A549 (cell line): ENCODE measurements at regions not wholly inside any gene's neighbourhood (a gene's known extent, or its start where the extent isn't known, plus 50 kb on each side); places are given as distances from the start of the nearest gene placed in this dataset.

ENCODE experiments used
- ATAC-seq, 2 experiments: fragments of 200-7000 bp in 1 of 2; fragments of >200 bp in 1 of 2; cut with Nextera tagmentation in 1 of 2; cut with Tn5 transposase in 1 of 2; 3 replicates each; pipeline versions ENCODE4 v1.8.0 to v1.9.1; 2018 to 2020; ENCODE audit warnings: mild to moderate bottlenecking in 1 of 2, moderate library complexity in 1 of 2
- CTCF ChIA-PET: fragments of 300-600 bp; sonication (Branson Sonifier 250); formaldehyde crosslinking; extraction: SDS; loops from one replicate; lab custom pipeline; 2021; ENCODE audit warnings: antibody characterized with exemption, inconsistent platforms; lab: Yijun Ruan, JAX
- POLR2A ChIA-PET: fragments of 350-600 bp; formaldehyde crosslinking; extraction: SDS; loops from one replicate; lab custom pipeline; 2021; ENCODE audit warnings: antibody characterized with exemption, inconsistent platforms; lab: Yijun Ruan, JAX
- DNase-seq, 2 experiments: peaks; one replicate each; pipeline versions ENCODE4 v3.0.0 to v3.0.0-alpha.2; 2011 to 2016; ENCODE audit warnings: low read depth in 1 of 2, low spot score in 1 of 2
- FAIRE-seq: peaks from 2 replicates; lab custom pipeline; 2011; peaks lifted over from hg19 to GRCh38; lab: Jason Lieb, UNC
- H3K27ac ChIP-seq, 2 experiments: fragments of >200 bp; sonication (Bioruptor Twin); formaldehyde crosslinking; 3 replicates each; pipeline ENCODE4 v1.5.1; 2016 to 2017
- H3K4me1 ChIP-seq: fragments of >200 bp; sonication (Bioruptor Twin); formaldehyde crosslinking; 3 replicates; pipeline ENCODE4 v1.6.1; 2016
- H3K4me2 ChIP-seq: fragments of >200 bp; sonication (Bioruptor Twin); formaldehyde crosslinking; 3 replicates; pipeline ENCODE4 v1.6.1; 2016
- H3K4me3 ChIP-seq: fragments of >200 bp; sonication (Bioruptor Twin); formaldehyde crosslinking; 3 replicates; pipeline ENCODE4 v1.5.1; 2016
- H3K9me3 ChIP-seq: fragments of >200 bp; sonication (Bioruptor Twin); formaldehyde crosslinking; 3 replicates; pipeline ENCODE4 v1.6.1; 2016
- BHLHE40 ChIP-seq: IDR thresholded peaks from 2 replicates; pipeline ENCODE4 v1.6.1; 2012; ENCODE audit warnings: low read depth, low read length, inconsistent platforms
- CBX2 ChIP-seq: fragments of 200-600 bp; sonication (generic); IDR thresholded peaks from 2 replicates; pipeline ENCODE4 v1.6.1; 2016; ENCODE audit warnings: low read depth, mild to moderate bottlenecking, borderline replicate concordance
- CBX8 ChIP-seq: fragments of 200-600 bp; sonication (generic); IDR thresholded peaks from 2 replicates; pipeline ENCODE4 v1.6.1; 2016
- CEBPB ChIP-seq, 2 experiments: fragments of >200 bp in 1 of 2; sonication (Bioruptor Twin) in 1 of 2; formaldehyde crosslinking in 1 of 2; IDR thresholded peaks; 2 replicates each; pipeline ENCODE4 v1.6.1; 2012 to 2016
- CHD4 ChIP-seq: fragments of 200-600 bp; sonication (generic); IDR thresholded peaks from 2 replicates; pipeline ENCODE4 v1.6.1; 2016; ENCODE audit warnings: antibody characterized with exemption, mild to moderate bottlenecking, borderline replicate concordance
- EHF ChIP-seq: fragments of 250-450 bp; sonication (Bioruptor Pico); IDR thresholded peaks from 2 replicates; pipeline ENCODE4 v1.5.0; 2020; ENCODE audit warnings: mild to moderate bottlenecking
- HDAC2 ChIP-seq: fragments of 200-600 bp; sonication (generic); IDR thresholded peaks from 2 replicates; pipeline ENCODE4 v1.6.1; 2016
- HEYL ChIP-seq: fragments of 250-450 bp; sonication (Bioruptor Pico); IDR thresholded peaks from 2 replicates; pipeline ENCODE4 v1.8.0; 2021; ENCODE audit warnings: mild to moderate bottlenecking, moderate library complexity
- HOXB13 ChIP-seq: fragments of 250-450 bp; sonication (Bioruptor Pico); IDR thresholded peaks from 2 replicates; pipeline ENCODE4 v1.5.0; 2020; ENCODE audit warnings: low read depth, mild to moderate bottlenecking, moderate library complexity
- JUNB ChIP-seq: fragments of >200 bp; sonication (Bioruptor Twin); formaldehyde crosslinking; IDR thresholded peaks from 2 replicates; pipeline ENCODE4 v1.6.1; 2016
- KDM1A ChIP-seq: fragments of 200-600 bp; sonication (generic); IDR thresholded peaks from 2 replicates; pipeline ENCODE4 v1.6.1; 2016; ENCODE audit warnings: low read depth, mild to moderate bottlenecking
- MAFK ChIP-seq: fragments of 450-650 bp; IDR thresholded peaks from 2 replicates; pipeline ENCODE4 v1.6.1; 2014; ENCODE audit not compliant: partially characterized antibody
- MAZ ChIP-seq: fragments of 150-350 bp; IDR thresholded peaks from 2 replicates; pipeline ENCODE4 v1.6.1; 2014; ENCODE audit warnings: antibody characterized with exemption, low read depth, low read length, borderline replicate concordance
- NPAS2 ChIP-seq: fragments of 250-450 bp; sonication (Bioruptor Pico); IDR thresholded peaks from 2 replicates; pipeline ENCODE4 v1.8.0; 2022; ENCODE audit warnings: mild to moderate bottlenecking, moderate library complexity, borderline replicate concordance
- NR3C1 ChIP-seq: fragments of >200 bp; sonication (Bioruptor Twin); formaldehyde crosslinking; IDR thresholded peaks from 3 replicates; pipeline ENCODE4 v1.6.1; 2017
- POLR2AphosphoS2 ChIP-seq: conservative IDR thresholded peaks from 2 replicates; pipeline ENCODE4 v1.6.1; 2012; ENCODE audit warnings: low read length, improper control_type of control experiment, inconsistent platforms
- RCOR1 ChIP-seq: fragments of 150-350 bp; IDR thresholded peaks from 2 replicates; pipeline ENCODE4 v1.6.1; 2014; ENCODE audit warnings: antibody characterized with exemption, low read length, low read depth
- RFX5 ChIP-seq: fragments of 450-650 bp; IDR thresholded peaks from 2 replicates; pipeline ENCODE4 v1.7.1; 2014; ENCODE audit warnings: antibody characterized with exemption, mild to moderate bottlenecking, moderate library complexity
- RNF2 ChIP-seq: fragments of 200-600 bp; sonication (generic); IDR thresholded peaks from 2 replicates; pipeline ENCODE4 v1.6.1; 2016; ENCODE audit warnings: low read depth, mild to moderate bottlenecking, antibody characterized with exemption, moderate library complexity, borderline replicate concordance
- SMC3 ChIP-seq: fragments of >200 bp; sonication (Bioruptor Twin); formaldehyde crosslinking; IDR thresholded peaks from 3 replicates; pipeline ENCODE4 v1.6.1; 2018; ENCODE audit warnings: inconsistent platforms
- TP53 ChIP-seq: fragments of 250-450 bp; sonication (Bioruptor Pico); IDR thresholded peaks from 2 replicates; pipeline ENCODE4 v1.5.0; 2021; ENCODE audit warnings: mild to moderate bottlenecking, moderate library complexity
- ZC3H11A ChIP-seq: fragments of 450-650 bp; IDR thresholded peaks from 2 replicates; pipeline ENCODE4 v1.6.1; 2014; ENCODE audit warnings: antibody characterized with exemption, mild to moderate bottlenecking
- ZNF302 ChIP-seq: fragments of 250-450 bp; sonication (Bioruptor Pico); IDR thresholded peaks from 2 replicates; pipeline ENCODE4 v1.9.0; 2021; ENCODE audit warnings: inconsistent platforms, mild to moderate bottlenecking, moderate library complexity
- ZSCAN20 ChIP-seq: fragments of 250-450 bp; sonication (Bioruptor Pico); IDR thresholded peaks from 2 replicates; pipeline ENCODE4 v1.8.0; 2022; ENCODE audit warnings: mild to moderate bottlenecking, moderate library complexity
- WGBS: methylation state at CpG from one replicate; pipeline ENCODE4 v1.1.6; 2017; ENCODE audit errors: missing lambda C conversion rate; 5-methylcytosine and 5-hydroxymethylcytosine counted together
- TF ChIP-seq, protein P1 (sequence below): IDR thresholded peaks from 2 replicates; pipeline ENCODE4 v1.6.1; 2012; ENCODE audit warnings: low read depth, borderline replicate concordance
- TF ChIP-seq, protein P2 (sequence below): fragments of >200 bp; sonication (Bioruptor Twin); formaldehyde crosslinking; IDR thresholded peaks from 3 replicates; pipeline ENCODE4 v1.5.1; 2016
- TF ChIP-seq, protein P3 (sequence below): fragments of >200 bp; sonication (Bioruptor Twin); formaldehyde crosslinking; IDR thresholded peaks from 3 replicates; pipeline ENCODE4 v1.6.1; 2016
- TF ChIP-seq, protein P4 (sequence below): IDR thresholded peaks from 2 replicates; pipeline ENCODE4 v1.6.1; 2012
- TF ChIP-seq, protein P5 (sequence below): fragments of 250-450 bp; sonication (Bioruptor Pico); IDR thresholded peaks from 2 replicates; pipeline ENCODE4 v1.5.0; 2021; ENCODE audit warnings: mild to moderate bottlenecking, moderate library complexity, borderline replicate concordance
- TF ChIP-seq, protein P6 (sequence below): fragments of 200-600 bp; sonication (generic); IDR thresholded peaks from 2 replicates; pipeline ENCODE4 v1.6.1; 2016; ENCODE audit warnings: antibody characterized with exemption, mild to moderate bottlenecking, moderate library complexity

DNA sequence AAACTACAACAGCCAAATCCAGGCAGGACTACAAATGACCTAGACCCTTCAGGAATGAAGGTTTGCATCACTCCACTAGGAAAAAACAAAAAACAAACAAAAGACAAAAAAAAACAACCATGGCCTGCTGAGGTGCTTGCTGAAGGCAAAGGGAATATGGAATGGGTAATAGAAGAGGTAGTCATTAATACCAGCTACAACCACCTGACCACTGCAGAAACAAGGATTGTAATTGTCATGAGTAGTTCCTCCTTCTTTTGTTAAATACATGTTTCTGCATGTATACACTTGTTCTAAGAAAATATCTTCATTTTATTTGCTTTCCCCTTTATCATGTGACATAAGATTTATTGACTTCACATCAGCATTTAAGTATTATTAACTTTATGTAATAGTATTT is 409.8 kb upstream of the GRID2 start:
- no peak overlapping the region for H3K4me3 ChIP-seq
- H3K27ac ChIP-seq = no peak overlapping the region
- no peaks in the 10 kb centered on the region for H3K9me3 ChIP-seq
- H3K4me1 ChIP-seq = no peaks in the 10 kb centered on the region
- TF ChIP-seq, protein P1, sequence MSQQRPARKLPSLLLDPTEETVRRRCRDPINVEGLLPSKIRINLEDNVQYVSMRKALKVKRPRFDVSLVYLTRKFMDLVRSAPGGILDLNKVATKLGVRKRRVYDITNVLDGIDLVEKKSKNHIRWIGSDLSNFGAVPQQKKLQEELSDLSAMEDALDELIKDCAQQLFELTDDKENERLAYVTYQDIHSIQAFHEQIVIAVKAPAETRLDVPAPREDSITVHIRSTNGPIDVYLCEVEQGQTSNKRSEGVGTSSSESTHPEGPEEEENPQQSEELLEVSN = no peak
- TF ChIP-seq, protein P2, sequence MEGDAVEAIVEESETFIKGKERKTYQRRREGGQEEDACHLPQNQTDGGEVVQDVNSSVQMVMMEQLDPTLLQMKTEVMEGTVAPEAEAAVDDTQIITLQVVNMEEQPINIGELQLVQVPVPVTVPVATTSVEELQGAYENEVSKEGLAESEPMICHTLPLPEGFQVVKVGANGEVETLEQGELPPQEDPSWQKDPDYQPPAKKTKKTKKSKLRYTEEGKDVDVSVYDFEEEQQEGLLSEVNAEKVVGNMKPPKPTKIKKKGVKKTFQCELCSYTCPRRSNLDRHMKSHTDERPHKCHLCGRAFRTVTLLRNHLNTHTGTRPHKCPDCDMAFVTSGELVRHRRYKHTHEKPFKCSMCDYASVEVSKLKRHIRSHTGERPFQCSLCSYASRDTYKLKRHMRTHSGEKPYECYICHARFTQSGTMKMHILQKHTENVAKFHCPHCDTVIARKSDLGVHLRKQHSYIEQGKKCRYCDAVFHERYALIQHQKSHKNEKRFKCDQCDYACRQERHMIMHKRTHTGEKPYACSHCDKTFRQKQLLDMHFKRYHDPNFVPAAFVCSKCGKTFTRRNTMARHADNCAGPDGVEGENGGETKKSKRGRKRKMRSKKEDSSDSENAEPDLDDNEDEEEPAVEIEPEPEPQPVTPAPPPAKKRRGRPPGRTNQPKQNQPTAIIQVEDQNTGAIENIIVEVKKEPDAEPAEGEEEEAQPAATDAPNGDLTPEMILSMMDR = no peak
- TF ChIP-seq, protein P3, sequence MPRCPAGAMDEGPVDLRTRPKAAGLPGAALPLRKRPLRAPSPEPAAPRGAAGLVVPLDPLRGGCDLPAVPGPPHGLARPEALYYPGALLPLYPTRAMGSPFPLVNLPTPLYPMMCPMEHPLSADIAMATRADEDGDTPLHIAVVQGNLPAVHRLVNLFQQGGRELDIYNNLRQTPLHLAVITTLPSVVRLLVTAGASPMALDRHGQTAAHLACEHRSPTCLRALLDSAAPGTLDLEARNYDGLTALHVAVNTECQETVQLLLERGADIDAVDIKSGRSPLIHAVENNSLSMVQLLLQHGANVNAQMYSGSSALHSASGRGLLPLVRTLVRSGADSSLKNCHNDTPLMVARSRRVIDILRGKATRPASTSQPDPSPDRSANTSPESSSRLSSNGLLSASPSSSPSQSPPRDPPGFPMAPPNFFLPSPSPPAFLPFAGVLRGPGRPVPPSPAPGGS = no peak
- TF ChIP-seq RNF2 (no peak), KDM1A (no peak), ZNF302 (no peak), SMC3 (no peak), EHF (CRISPR knock-in tag) (no peak), BHLHE40 (no peak), RCOR1 (no peak), HEYL (CRISPR knock-in tag) (no peak), CBX2 (no peak), MAFK (no peak), ZC3H11A (no peak), RFX5 (no peak), ZSCAN20 (CRISPR knock-in tag) (no peak), CHD4 (no peak), NPAS2 (no peak), CBX8 (no peak)
- TF ChIP-seq, protein P4, sequence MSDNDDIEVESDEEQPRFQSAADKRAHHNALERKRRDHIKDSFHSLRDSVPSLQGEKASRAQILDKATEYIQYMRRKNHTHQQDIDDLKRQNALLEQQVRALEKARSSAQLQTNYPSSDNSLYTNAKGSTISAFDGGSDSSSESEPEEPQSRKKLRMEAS = no peak
- TF ChIP-seq, all 56 proteins: peak for 0
- CTCF ChIA-PET = no interaction called here
- DNase-seq (no peak), ATAC-seq (no peak), FAIRE-seq (no peak)
- no peak overlapping the region for H3K4me2 ChIP-seq
- POLR2A ChIA-PET = no interaction called here

DNA sequence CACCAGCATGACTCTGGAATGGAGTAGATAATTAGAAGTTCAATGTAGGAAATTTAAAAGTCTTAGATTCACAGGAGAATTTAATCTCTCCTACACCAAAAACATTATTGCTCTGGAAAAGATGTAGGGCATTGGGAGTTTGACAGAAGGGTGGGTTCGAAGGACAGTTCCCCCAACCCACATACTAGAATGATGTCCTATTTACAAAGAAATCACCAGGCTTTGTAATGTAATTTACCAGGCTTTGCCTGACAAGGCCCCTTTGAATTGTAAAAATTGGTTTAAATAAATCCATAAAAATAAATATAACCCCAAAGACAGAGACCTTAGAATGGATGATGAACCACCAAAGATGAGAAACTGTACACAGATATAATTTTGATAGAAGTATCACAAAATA is 399.2 kb upstream of the GRID2 start:
- Histone ChIP-seq H3K4me2 (no peak overlapping the region), H3K9me3 (no peaks in the 10 kb centered on the region), H3K27ac (no peak overlapping the region), H3K4me3 (no peak overlapping the region), H3K4me1 (no peaks in the 10 kb centered on the region)
- ChIA-PET CTCF (interaction anchor here (1.1 kb wide), 1 partner anchor 135 kb away, joined by 3 read pairs; no protein-coding TSS in a partner anchor), POLR2A (no interaction called here)
- ATAC-seq (no peak), DNase-seq (no peak), FAIRE-seq (no peak)
- TF ChIP-seq, protein P5, sequence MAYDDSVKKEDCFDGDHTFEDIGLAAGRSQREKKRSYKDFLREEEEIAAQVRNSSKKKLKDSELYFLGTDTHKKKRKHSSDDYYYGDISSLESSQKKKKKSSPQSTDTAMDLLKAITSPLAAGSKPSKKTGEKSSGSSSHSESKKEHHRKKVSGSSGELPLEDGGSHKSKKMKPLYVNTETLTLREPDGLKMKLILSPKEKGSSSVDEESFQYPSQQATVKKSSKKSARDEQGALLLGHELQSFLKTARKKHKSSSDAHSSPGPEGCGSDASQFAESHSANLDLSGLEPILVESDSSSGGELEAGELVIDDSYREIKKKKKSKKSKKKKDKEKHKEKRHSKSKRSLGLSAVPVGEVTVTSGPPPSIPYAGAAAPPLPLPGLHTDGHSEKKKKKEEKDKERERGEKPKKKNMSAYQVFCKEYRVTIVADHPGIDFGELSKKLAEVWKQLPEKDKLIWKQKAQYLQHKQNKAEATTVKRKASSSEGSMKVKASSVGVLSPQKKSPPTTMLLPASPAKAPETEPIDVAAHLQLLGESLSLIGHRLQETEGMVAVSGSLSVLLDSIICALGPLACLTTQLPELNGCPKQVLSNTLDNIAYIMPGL (CRISPR knock-in tag) = no peak
- TF ChIP-seq CHD4 = no peak
- no peak for TF ChIP-seq RNF2
- TF ChIP-seq HEYL (CRISPR knock-in tag) = no peak
- no peak for TF ChIP-seq ZSCAN20 (CRISPR knock-in tag)
- no peak for TF ChIP-seq RFX5
- no peak for TF ChIP-seq HDAC2
- no peak for TF ChIP-seq MAZ
- no peak for TF ChIP-seq CEBPB (IDR thresholded peaks at IDR 0.05)
- TF ChIP-seq, protein P6, sequence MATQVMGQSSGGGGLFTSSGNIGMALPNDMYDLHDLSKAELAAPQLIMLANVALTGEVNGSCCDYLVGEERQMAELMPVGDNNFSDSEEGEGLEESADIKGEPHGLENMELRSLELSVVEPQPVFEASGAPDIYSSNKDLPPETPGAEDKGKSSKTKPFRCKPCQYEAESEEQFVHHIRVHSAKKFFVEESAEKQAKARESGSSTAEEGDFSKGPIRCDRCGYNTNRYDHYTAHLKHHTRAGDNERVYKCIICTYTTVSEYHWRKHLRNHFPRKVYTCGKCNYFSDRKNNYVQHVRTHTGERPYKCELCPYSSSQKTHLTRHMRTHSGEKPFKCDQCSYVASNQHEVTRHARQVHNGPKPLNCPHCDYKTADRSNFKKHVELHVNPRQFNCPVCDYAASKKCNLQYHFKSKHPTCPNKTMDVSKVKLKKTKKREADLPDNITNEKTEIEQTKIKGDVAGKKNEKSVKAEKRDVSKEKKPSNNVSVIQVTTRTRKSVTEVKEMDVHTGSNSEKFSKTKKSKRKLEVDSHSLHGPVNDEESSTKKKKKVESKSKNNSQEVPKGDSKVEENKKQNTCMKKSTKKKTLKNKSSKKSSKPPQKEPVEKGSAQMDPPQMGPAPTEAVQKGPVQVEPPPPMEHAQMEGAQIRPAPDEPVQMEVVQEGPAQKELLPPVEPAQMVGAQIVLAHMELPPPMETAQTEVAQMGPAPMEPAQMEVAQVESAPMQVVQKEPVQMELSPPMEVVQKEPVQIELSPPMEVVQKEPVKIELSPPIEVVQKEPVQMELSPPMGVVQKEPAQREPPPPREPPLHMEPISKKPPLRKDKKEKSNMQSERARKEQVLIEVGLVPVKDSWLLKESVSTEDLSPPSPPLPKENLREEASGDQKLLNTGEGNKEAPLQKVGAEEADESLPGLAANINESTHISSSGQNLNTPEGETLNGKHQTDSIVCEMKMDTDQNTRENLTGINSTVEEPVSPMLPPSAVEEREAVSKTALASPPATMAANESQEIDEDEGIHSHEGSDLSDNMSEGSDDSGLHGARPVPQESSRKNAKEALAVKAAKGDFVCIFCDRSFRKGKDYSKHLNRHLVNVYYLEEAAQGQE = no peak
- TF ChIP-seq EHF (CRISPR knock-in tag) = no peak
- TF ChIP-seq JUNB = no peak
- TF ChIP-seq NPAS2 = no peak
- TF ChIP-seq CBX2 = no peak
- TF ChIP-seq NR3C1 = no peak
- no peak for TF ChIP-seq POLR2AphosphoS2
- no peak for TF ChIP-seq TP53 (CRISPR knock-in tag)
- no peak for TF ChIP-seq HOXB13
- WGBS = 8% methylated on average over 1 of the region's 1 CpG
